HCT116 (cell line): ENCODE measurements at regions not wholly inside any gene's neighbourhood (a gene's known extent, or its start where the extent isn't known, plus 50 kb on each side); places are given as distances from the start of the nearest gene placed in this dataset.

Source experiments
- ATAC-seq: fragments of 200-7000 bp; cut with Tn5 transposase; 2 replicates; pipeline ENCODE4 v1.9.1; 2020; ENCODE audit warnings: mild to moderate bottlenecking, moderate library complexity
- BruUV-seq: library from RNA; stranded (reverse); fragments of 400-500 nt; replicated peaks from 2 replicates; lab custom pipeline; 2021; lab: Mats Ljungman, UMichigan
- CTCF ChIA-PET: fragments of 300-600 bp; sonication (Branson Sonifier 250); formaldehyde crosslinking; loops from one replicate; lab custom pipeline; 2021; ENCODE audit warnings: antibody characterized with exemption; lab: Charles Lee
- POLR2A ChIA-PET: fragments of 300-600, 350-600 bp; sonication (Branson Sonifier 250); formaldehyde crosslinking; loops from one replicate; lab custom pipeline; 2021; ENCODE audit warnings: antibody characterized with exemption; lab: Charles Lee
- RAD21 ChIA-PET, 2 experiments: fragments of 300-600 bp; sonication (Branson Sonifier 250); formaldehyde crosslinking; loops; one replicate each; lab custom pipeline; 2023; ENCODE audit warnings: low total read pairs in 2 of 2; ENCODE audit not compliant: uncharacterized antibody in 2 of 2, unreplicated experiment in 2 of 2, low non-redundant PET in 1 of 2; lab: Charles Lee
- DNase-seq: peaks from one replicate; pipeline ENCODE4 v3.0.0-alpha.2; 2010; ENCODE audit warnings: low read depth, low spot score
- H2AFZ ChIP-seq: fragments of 200-600 bp; shearing (Covaris generic), sonication (generic); 2 replicates; pipeline ENCODE4 v1.6.1; 2017; ENCODE audit warnings: low read depth, mixed run types, mixed read lengths, antibody characterized with exemption, low read length; ENCODE audit not compliant: poor library complexity, severe bottlenecking
- H3K27ac ChIP-seq: 2 replicates; pipeline ENCODE4 v1.5.1; 2012; ENCODE audit warnings: low read depth, low read length
- H3K27me3 ChIP-seq: fragments of 200-600 bp; sonication (generic); 2 replicates; pipeline ENCODE4 v1.6.1; 2016; ENCODE audit warnings: mixed run types, low read length, mixed read lengths; ENCODE audit not compliant: insufficient read depth
- H3K36me3 ChIP-seq, 2 experiments: fragments of 200-500 bp in 1 of 2; fragments of 200-600 bp in 1 of 2; sonication (Bioruptor generic) in 1 of 2; sonication (generic) in 1 of 2; 2 replicates each; pipeline versions ENCODE4 v1.5.1 to v1.6.1; 2014 to 2016; ENCODE audit warnings: low read length in 2 of 2, inconsistent platforms in 1 of 2, mixed read lengths in 1 of 2, mixed run types in 1 of 2; ENCODE audit not compliant: insufficient read depth in 2 of 2, control insufficient read depth in 1 of 2
- H3K4me1 ChIP-seq, 2 experiments: fragments of 200-600 bp in 1 of 2; sonication (generic) in 1 of 2; 2 replicates each; pipeline versions ENCODE4 v1.5.1 to v1.6.1; 2012 to 2017; ENCODE audit warnings: low read length in 2 of 2, inconsistent platforms in 1 of 2, mild to moderate bottlenecking in 1 of 2, mixed read lengths in 1 of 2, mixed run types in 1 of 2, moderate library complexity in 1 of 2; ENCODE audit not compliant: insufficient read depth in 2 of 2, control insufficient read depth in 1 of 2
- H3K4me2 ChIP-seq: fragments of 200-600 bp; sonication (generic); 2 replicates; pipeline ENCODE4 v1.6.1; 2017; ENCODE audit warnings: mixed run types, low read length, mixed read lengths
- H3K4me3 ChIP-seq, 2 experiments: fragments of 200-600 bp in 1 of 2; sonication (generic) in 1 of 2; replicated peaks in 1 of 2; 2 replicates each; pipeline ENCODE4 v1.5.1; 2011 to 2016; ENCODE audit warnings: low read length in 2 of 2, control low read depth in 1 of 2, low read depth in 1 of 2, mild to moderate bottlenecking in 1 of 2, mixed read lengths in 1 of 2, mixed run types in 1 of 2
- H3K79me2 ChIP-seq: fragments of 200-600 bp; sonication (generic); 2 replicates; pipeline ENCODE4 v1.6.1; 2017; ENCODE audit warnings: mild to moderate bottlenecking, mixed run types, low read length, moderate library complexity, mixed read lengths; ENCODE audit not compliant: insufficient read depth
- H3K9ac ChIP-seq: fragments of 200-600 bp; sonication (generic); 2 replicates; pipeline ENCODE4 v1.6.1; 2016; ENCODE audit warnings: low read length, mixed read lengths
- H3K9me2 ChIP-seq: fragments of 200-600 bp; sonication (generic), shearing (Covaris generic); 2 replicates; pipeline ENCODE4 v1.6.1; 2017; ENCODE audit warnings: mixed run types, mild to moderate bottlenecking, moderate library complexity; ENCODE audit not compliant: insufficient read depth
- H3K9me3 ChIP-seq, 2 experiments: fragments of 200-500 bp in 1 of 2; fragments of 200-600 bp in 1 of 2; sonication (Bioruptor generic) in 1 of 2; sonication (generic) in 1 of 2; 2 replicates each; pipeline ENCODE4 v1.6.1; 2014 to 2017; ENCODE audit warnings: low read length in 2 of 2, mixed read lengths in 2 of 2, inconsistent platforms in 1 of 2, low read depth in 1 of 2, mild to moderate bottlenecking in 1 of 2, mixed run types in 1 of 2, moderate library complexity in 1 of 2; ENCODE audit not compliant: control insufficient read depth in 1 of 2, insufficient read depth in 1 of 2
- H4K20me1 ChIP-seq: fragments of 200-600 bp; sonication (generic), shearing (Covaris generic); 2 replicates; pipeline ENCODE4 v1.6.1; 2017; ENCODE audit warnings: mixed run types, mild to moderate bottlenecking, moderate library complexity; ENCODE audit not compliant: insufficient read depth
- CBX3 ChIP-seq: IDR thresholded peaks from 2 replicates; pipeline ENCODE4 v1.6.1; 2012; ENCODE audit warnings: low read depth
- EGR1 ChIP-seq: IDR thresholded peaks from 2 replicates; pipeline ENCODE4 v1.6.1; 2012; ENCODE audit warnings: low read depth
- EZH2phosphoT487 ChIP-seq: fragments of 200-600 bp; IDR thresholded peaks from 2 replicates; pipeline ENCODE4 v1.6.1; 2018; ENCODE audit warnings: antibody characterized with exemption, borderline replicate concordance
- JUND ChIP-seq: IDR thresholded peaks from 2 replicates; pipeline ENCODE4 v1.6.1; 2012
- RAD21 ChIP-seq: IDR thresholded peaks from 2 replicates; pipeline ENCODE4 v1.6.1; 2012; ENCODE audit warnings: low read depth, mild to moderate bottlenecking
- SP1 ChIP-seq: IDR thresholded peaks from 2 replicates; pipeline ENCODE4 v1.6.1; 2012; ENCODE audit warnings: low read depth
- SRF ChIP-seq: IDR thresholded peaks from 2 replicates; pipeline ENCODE4 v1.6.1; 2012; ENCODE audit warnings: low read depth
- TCF7L2 ChIP-seq: IDR thresholded peaks from 2 replicates; pipeline ENCODE4 v1.7.0; 2011; ENCODE audit warnings: borderline replicate concordance, inconsistent platforms; ENCODE audit not compliant: insufficient read depth, insufficient read length; ENCODE audit errors: extremely low read depth
- ZBTB33 ChIP-seq: IDR thresholded peaks from 2 replicates; pipeline ENCODE4 v1.6.1; 2011; ENCODE audit warnings: mild to moderate bottlenecking, low read length, moderate library complexity; ENCODE audit not compliant: insufficient replicate concordance; ENCODE audit errors: extremely low read depth
- ZNF274 ChIP-seq: fragments of 200-500 bp; sonication (Bioruptor generic); IDR thresholded peaks from 2 replicates; pipeline ENCODE4 v1.6.1; 2014; ENCODE audit warnings: mild to moderate bottlenecking, low read depth, low read length, inconsistent platforms
- intact Hi-C: fragments of 100-400 bp; cut with micrococcal nuclease; formaldehyde crosslinking; loops from 2 replicates; pipeline ENCODE4 v1.10.0; 2022
- TF ChIP-seq, protein P1 (sequence below): IDR thresholded peaks from 2 replicates; pipeline ENCODE4 v1.6.1; 2012; ENCODE audit warnings: low read depth

DNA sequence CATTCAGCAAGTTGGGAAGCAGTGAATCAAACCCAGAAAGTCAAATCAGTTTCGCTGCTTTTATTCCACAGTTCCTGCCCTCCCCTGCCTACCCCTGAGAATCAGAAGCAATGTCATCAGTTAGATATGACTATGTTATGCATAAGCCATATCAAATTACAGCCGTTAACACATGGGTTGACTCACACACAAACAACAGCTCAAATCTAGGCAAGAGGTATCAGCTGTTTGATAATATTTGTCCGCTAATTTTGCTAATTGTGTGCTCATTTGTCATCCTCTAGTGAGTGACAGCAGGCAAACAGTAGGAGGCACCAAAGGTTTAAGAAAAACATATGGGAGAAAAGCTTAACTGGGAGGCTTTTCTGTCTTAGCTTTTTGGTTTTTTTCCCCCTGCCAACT is 327.4 kb upstream of the CCL2 start:
- Histone ChIP-seq H3K79me2 (no peaks in the 10 kb centered on the region), H3K27me3 (no peaks in the 10 kb centered on the region), H4K20me1 (no peaks in the 10 kb centered on the region), H3K4me1 (no peaks in the 10 kb centered on the region), H3K9me2 (no peaks in the 10 kb centered on the region), H3K9me3 (peaks cover 0 to 27% of the 10 kb centered on the region in 2 experiments; a peak in 2 of 4 replicates), H3K9ac (no peak overlapping the region), H3K36me3 (no peaks in the 10 kb centered on the region), H3K27ac (no peak overlapping the region), H3K4me2 (no peak overlapping the region), H3K4me3 (no peak overlapping the region), H2AFZ (no peak overlapping the region)
- TF ChIP-seq JUND = no peak
- no peak for TF ChIP-seq EZH2phosphoT487
- no peak for TF ChIP-seq SP1
- TF ChIP-seq, protein P1, sequence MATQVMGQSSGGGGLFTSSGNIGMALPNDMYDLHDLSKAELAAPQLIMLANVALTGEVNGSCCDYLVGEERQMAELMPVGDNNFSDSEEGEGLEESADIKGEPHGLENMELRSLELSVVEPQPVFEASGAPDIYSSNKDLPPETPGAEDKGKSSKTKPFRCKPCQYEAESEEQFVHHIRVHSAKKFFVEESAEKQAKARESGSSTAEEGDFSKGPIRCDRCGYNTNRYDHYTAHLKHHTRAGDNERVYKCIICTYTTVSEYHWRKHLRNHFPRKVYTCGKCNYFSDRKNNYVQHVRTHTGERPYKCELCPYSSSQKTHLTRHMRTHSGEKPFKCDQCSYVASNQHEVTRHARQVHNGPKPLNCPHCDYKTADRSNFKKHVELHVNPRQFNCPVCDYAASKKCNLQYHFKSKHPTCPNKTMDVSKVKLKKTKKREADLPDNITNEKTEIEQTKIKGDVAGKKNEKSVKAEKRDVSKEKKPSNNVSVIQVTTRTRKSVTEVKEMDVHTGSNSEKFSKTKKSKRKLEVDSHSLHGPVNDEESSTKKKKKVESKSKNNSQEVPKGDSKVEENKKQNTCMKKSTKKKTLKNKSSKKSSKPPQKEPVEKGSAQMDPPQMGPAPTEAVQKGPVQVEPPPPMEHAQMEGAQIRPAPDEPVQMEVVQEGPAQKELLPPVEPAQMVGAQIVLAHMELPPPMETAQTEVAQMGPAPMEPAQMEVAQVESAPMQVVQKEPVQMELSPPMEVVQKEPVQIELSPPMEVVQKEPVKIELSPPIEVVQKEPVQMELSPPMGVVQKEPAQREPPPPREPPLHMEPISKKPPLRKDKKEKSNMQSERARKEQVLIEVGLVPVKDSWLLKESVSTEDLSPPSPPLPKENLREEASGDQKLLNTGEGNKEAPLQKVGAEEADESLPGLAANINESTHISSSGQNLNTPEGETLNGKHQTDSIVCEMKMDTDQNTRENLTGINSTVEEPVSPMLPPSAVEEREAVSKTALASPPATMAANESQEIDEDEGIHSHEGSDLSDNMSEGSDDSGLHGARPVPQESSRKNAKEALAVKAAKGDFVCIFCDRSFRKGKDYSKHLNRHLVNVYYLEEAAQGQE = no peak
- TF ChIP-seq CBX3 = no peak
- no peak for TF ChIP-seq RAD21
- TF ChIP-seq ZBTB33 = no peak
- no peak for TF ChIP-seq TCF7L2
- no peak for TF ChIP-seq SRF
- TF ChIP-seq ZNF274 = no peak
- TF ChIP-seq EGR1 = no peak
- ChIA-PET CTCF (no interaction called here), POLR2A (no interaction called here), RAD21 (no interaction called here)
- DNase-seq (no peak), ATAC-seq (no peak)
- intact Hi-C loops = no loop called here
- no TSS peak for BruUV-seq
